ENCODE measurements at regions not wholly inside any gene's neighbourhood (a gene's known extent, or its start where the extent isn't known, plus 50 kb on each side); places are given as distances from the start of the nearest gene placed in this dataset.

DNA sequence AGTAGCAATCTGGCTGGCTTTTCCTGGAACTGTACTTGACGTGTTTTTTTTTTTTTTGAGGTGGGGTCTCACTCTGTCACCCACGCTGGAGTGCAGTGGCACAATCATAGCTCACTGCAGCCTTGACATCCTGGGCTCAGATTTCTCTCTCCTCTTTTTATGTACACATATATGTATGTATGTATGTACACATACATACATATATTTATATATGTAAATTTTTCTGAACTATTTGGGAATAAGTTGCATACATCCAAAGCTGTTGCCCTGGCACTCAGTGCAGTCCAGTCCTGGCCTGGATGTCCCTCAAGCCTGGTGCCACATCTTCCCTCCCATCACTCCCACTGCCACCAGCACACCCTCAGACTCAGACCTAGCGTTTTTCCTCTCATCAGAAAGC is 89.0 kb upstream of the SHISA3 start:
- H3K4me3 ChIP-seq (replicated peaks in 1 of 3; ENCODE audit: insufficient read depth in 1 of 3, low read depth in 1 of 3, low read length in 3 of 3): no peak overlapping the region
- no peaks in the 10 kb centered on the region for H3K27me3 ChIP-seq (ENCODE audit: control insufficient read depth in 2 of 2, insufficient read depth in 2 of 2, low read length in 2 of 2)
- H3K79me2 ChIP-seq (ENCODE audit: control insufficient read depth, insufficient read depth, low read length): no peaks in the 10 kb centered on the region
- no peaks in the 10 kb centered on the region for H3K36me3 ChIP-seq (ENCODE audit: control insufficient read depth in 2 of 2, extremely low read depth in 1 of 2, insufficient read depth in 2 of 2, low read length in 2 of 2)
- dilution Hi-C loops (cut with MboI; ENCODE audit: extremely low pct_ligation_motif_present, low sequenced_read_pairs): no loop called here
- no peak overlapping the region for H2AFZ ChIP-seq (ENCODE audit: low read depth, low read length)
- CTCF ChIA-PET: interaction anchor here (1.7 kb wide), 1 partner anchor 28 kb away, joined by 4 read pairs; no protein-coding TSS in a partner anchor
- no peaks in the 10 kb centered on the region for H3K4me1 ChIP-seq (ENCODE audit: control insufficient read depth, extremely low read depth, insufficient read depth, low read length)
- POLR2A ChIA-PET: no interaction called here
- H3K27ac ChIP-seq (ENCODE audit: insufficient read depth, low read depth, low read length): no peak overlapping the region
- no peaks in the 10 kb centered on the region for H3K9me3 ChIP-seq (replicated peaks; ENCODE audit: control insufficient read depth, insufficient read depth, low read length)
- DNase-seq (ENCODE audit: low read depth, low spot score) (no peak), FAIRE-seq (no peak)
- BruUV-seq (replicated peaks): no TSS peak
- no peak overlapping the region for H3K9ac ChIP-seq (replicated peaks; ENCODE audit: extremely low read depth, insufficient read depth, low read length)
- no peaks in the 10 kb centered on the region for H3K9me1 ChIP-seq (replicated peaks; ENCODE audit: control insufficient read depth, extremely low read depth, insufficient read depth, low read length)
- TF ChIP-seq, protein P1, sequence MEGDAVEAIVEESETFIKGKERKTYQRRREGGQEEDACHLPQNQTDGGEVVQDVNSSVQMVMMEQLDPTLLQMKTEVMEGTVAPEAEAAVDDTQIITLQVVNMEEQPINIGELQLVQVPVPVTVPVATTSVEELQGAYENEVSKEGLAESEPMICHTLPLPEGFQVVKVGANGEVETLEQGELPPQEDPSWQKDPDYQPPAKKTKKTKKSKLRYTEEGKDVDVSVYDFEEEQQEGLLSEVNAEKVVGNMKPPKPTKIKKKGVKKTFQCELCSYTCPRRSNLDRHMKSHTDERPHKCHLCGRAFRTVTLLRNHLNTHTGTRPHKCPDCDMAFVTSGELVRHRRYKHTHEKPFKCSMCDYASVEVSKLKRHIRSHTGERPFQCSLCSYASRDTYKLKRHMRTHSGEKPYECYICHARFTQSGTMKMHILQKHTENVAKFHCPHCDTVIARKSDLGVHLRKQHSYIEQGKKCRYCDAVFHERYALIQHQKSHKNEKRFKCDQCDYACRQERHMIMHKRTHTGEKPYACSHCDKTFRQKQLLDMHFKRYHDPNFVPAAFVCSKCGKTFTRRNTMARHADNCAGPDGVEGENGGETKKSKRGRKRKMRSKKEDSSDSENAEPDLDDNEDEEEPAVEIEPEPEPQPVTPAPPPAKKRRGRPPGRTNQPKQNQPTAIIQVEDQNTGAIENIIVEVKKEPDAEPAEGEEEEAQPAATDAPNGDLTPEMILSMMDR (IDR thresholded peaks at IDR 0.05; ENCODE audit: extremely low read depth in 1 of 2, insufficient read depth in 1 of 2, low read depth in 1 of 2, low read length in 2 of 2): no peak
- TF ChIP-seq POLR2A (IDR thresholded peaks at IDR 0.05; ENCODE audit: low read depth, low read length) (no peak), EZH2 (IDR thresholded peaks at IDR 0.05; ENCODE audit: borderline replicate concordance, low read depth, low read length, severe bottlenecking) (no peak), MYC (IDR thresholded peaks at IDR 0.05; ENCODE audit: low read depth, low read length) (no peak), POLR2AphosphoS5 (IDR thresholded peaks at IDR 0.05; ENCODE audit: insufficient read depth, low read depth, low read length) (no peak), GATA2 (IDR thresholded peaks at IDR 0.05; ENCODE audit: insufficient read depth, insufficient read length, low read depth, low read length) (no peak), FOS (IDR thresholded peaks at IDR 0.05; ENCODE audit: borderline replicate concordance, insufficient read depth, low read length) (no peak), MAX (IDR thresholded peaks at IDR 0.05; ENCODE audit: insufficient read depth, insufficient read length) (no peak), JUN (IDR thresholded peaks at IDR 0.05; ENCODE audit: borderline replicate concordance, insufficient read depth, insufficient read length, low read depth) (no peak)
- intact Hi-C loops (cut with micrococcal nuclease): no loop called here
- no peaks in the 10 kb centered on the region for H4K20me1 ChIP-seq (replicated peaks; ENCODE audit: control insufficient read depth, extremely low read depth, insufficient read depth, low read length)
- H3K4me2 ChIP-seq (ENCODE audit: insufficient read depth, low read length): no peak overlapping the region

Measured in endothelial cell of umbilical vein (primary cell).